Skeletal muscle satellite cell (primary cell): ENCODE measurements at regions not wholly inside any gene's neighbourhood (a gene's known extent, or its start where the extent isn't known, plus 50 kb on each side); places are given as distances from the start of the nearest gene placed in this dataset.

ENCODE experiments used
- H3K27me3 ChIP-seq: 2 replicates; pipeline ENCODE4 v1.7.0; 2013; ENCODE audit warnings: low read length; ENCODE audit not compliant: control insufficient read depth, insufficient read depth
- H3K36me3 ChIP-seq: 2 replicates; pipeline ENCODE4 v1.7.0; 2013; ENCODE audit warnings: mild to moderate bottlenecking, control low read depth, low read length; ENCODE audit not compliant: insufficient read depth
- H3K4me1 ChIP-seq: 2 replicates; pipeline ENCODE4 v1.7.0; 2013; ENCODE audit warnings: low read length; ENCODE audit not compliant: control insufficient read depth, insufficient read depth
- H3K4me2 ChIP-seq: 2 replicates; pipeline ENCODE4 v1.7.0; 2013; ENCODE audit warnings: mild to moderate bottlenecking, low read length
- H3K4me3 ChIP-seq: 2 replicates; pipeline ENCODE4 v1.7.0; 2013; ENCODE audit warnings: low read length
- H3K9ac ChIP-seq: 2 replicates; pipeline ENCODE4 v1.7.0; 2013; ENCODE audit warnings: mild to moderate bottlenecking, low read depth, low read length, moderate library complexity
- H3K9me3 ChIP-seq: replicated peaks from 2 replicates; pipeline ENCODE4 v1.7.0; 2013; ENCODE audit warnings: mild to moderate bottlenecking, control low read depth, low read length

- H3K4me1 ChIP-seq: no peaks in the 10 kb centered on the region
- no peak overlapping the region for H3K9ac ChIP-seq
- no peaks in the 10 kb centered on the region for H3K27me3 ChIP-seq
- H3K4me2 ChIP-seq: no peak overlapping the region
- H3K4me3 ChIP-seq: no peak overlapping the region
- no peaks in the 10 kb centered on the region for H3K9me3 ChIP-seq
- H3K36me3 ChIP-seq: no peaks in the 10 kb centered on the region
Measured at GRCh38 chr4:95998311-95998710, 158.4 kb downstream of the PDHA2 start.

DNA sequence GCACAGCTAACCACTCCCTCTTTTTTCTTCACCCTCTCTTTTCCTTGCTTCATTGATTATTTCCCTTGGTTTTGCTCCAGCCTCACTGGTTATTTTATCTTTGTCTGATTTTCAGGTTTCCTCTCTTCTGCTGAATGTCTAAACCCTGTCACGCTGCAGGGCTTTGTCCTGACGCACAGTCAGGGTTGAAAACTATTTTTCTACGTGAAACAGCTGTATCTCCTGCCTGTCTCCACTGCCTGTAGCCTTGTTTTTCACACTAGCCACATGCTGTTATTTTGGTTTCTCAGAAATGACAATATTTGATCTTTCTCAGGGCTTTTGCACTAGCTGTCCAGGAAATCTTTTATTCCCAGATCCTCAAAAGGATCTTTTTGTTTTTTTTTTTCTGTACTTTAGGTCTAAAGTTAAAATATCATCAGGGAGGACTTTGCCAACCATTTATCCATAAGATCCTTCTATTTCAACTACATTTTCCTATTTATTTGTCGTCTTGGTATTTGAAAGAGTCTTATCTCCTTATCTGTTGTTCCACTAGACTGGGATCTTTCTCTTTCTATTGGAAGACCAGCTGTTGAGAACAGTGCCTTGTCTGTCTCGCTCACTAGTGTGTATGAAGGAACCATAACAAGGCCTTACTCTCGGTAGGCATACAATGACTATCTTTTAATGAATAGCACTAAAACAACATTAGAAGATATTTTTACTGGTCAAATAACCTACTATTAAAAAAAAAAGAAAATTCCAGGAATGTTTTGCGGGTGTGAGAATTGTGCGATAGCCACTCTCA, 164.3 kb downstream of the PDHA2 start:
- Histone ChIP-seq H3K9me3 (no peaks in the 10 kb centered on the region), H3K4me1 (no peaks in the 10 kb centered on the region), H3K4me3 (no peak overlapping the region), H3K9ac (no peak overlapping the region), H3K4me2 (no peak overlapping the region), H3K36me3 (no peaks in the 10 kb centered on the region), H3K27me3 (no peaks in the 10 kb centered on the region)

GRCh38 chr4:96009427-96010119, 169.7 kb downstream of the PDHA2 start:
- no peak overlapping the region for H3K9ac ChIP-seq
- no peak overlapping the region for H3K4me3 ChIP-seq
- no peaks in the 10 kb centered on the region for H3K4me1 ChIP-seq
- no peaks in the 10 kb centered on the region for H3K36me3 ChIP-seq
- no peak overlapping the region for H3K4me2 ChIP-seq
- no peaks in the 10 kb centered on the region for H3K27me3 ChIP-seq
- no peaks in the 10 kb centered on the region for H3K9me3 ChIP-seq

DNA sequence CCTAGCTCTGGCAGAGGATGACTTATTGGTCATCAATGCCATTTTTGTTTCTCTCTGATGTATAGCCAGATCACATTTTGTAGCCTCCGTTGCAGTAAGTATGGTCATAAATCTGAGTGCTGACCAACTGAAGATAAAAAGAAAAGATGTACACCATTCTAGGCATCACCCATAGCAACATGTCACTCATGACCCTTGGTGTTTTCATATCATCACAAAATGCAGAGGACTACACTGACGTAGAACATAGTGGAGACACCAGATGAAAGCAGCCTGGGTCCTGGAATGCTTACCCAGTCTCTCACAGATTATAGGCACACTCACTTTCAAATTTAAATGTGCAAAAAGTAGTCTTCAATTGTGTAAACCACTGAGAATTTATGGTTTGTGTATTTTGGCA, 172.8 kb downstream of the PDHA2 start:
- no peaks in the 10 kb centered on the region for H3K9me3 ChIP-seq
- no peak overlapping the region for H3K9ac ChIP-seq
- H3K36me3 ChIP-seq: no peaks in the 10 kb centered on the region
- no peaks in the 10 kb centered on the region for H3K4me1 ChIP-seq
- H3K4me2 ChIP-seq: no peak overlapping the region
- H3K4me3 ChIP-seq: no peak overlapping the region
- no peaks in the 10 kb centered on the region for H3K27me3 ChIP-seq

GRCh38 chr4:96016634-96017299, 176.9 kb downstream of the PDHA2 start:
- H3K9ac ChIP-seq: no peak overlapping the region
- no peaks in the 10 kb centered on the region for H3K4me1 ChIP-seq
- H3K9me3 ChIP-seq: no peaks in the 10 kb centered on the region
- no peaks in the 10 kb centered on the region for H3K36me3 ChIP-seq
- no peaks in the 10 kb centered on the region for H3K27me3 ChIP-seq
- H3K4me3 ChIP-seq: no peak overlapping the region
- H3K4me2 ChIP-seq: no peak overlapping the region

- Histone ChIP-seq H3K4me3 (no peak overlapping the region), H3K9me3 (no peaks in the 10 kb centered on the region), H3K9ac (no peak overlapping the region), H3K36me3 (no peaks in the 10 kb centered on the region), H3K27me3 (no peaks in the 10 kb centered on the region), H3K4me2 (no peak overlapping the region), H3K4me1 (no peaks in the 10 kb centered on the region)
Measured at GRCh38 chr4:96025011-96025410, 185.1 kb downstream of the PDHA2 start.

GRCh38 chr4:96035727-96036126, 195.8 kb downstream of the PDHA2 start:
- no peaks in the 10 kb centered on the region for H3K36me3 ChIP-seq
- no peaks in the 10 kb centered on the region for H3K9me3 ChIP-seq
- no peaks in the 10 kb centered on the region for H3K4me1 ChIP-seq
- no peak overlapping the region for H3K9ac ChIP-seq
- no peak overlapping the region for H3K4me2 ChIP-seq
- H3K27me3 ChIP-seq: no peaks in the 10 kb centered on the region
- H3K4me3 ChIP-seq: no peak overlapping the region

- Histone ChIP-seq H3K9ac (no peak overlapping the region), H3K4me2 (no peak overlapping the region), H3K9me3 (no peaks in the 10 kb centered on the region), H3K4me1 (no peaks in the 10 kb centered on the region), H3K27me3 (no peaks in the 10 kb centered on the region), H3K36me3 (no peaks in the 10 kb centered on the region), H3K4me3 (no peak overlapping the region)
Measured at GRCh38 chr4:96036781-96037180, 196.9 kb downstream of the PDHA2 start.

GRCh38 chr4:96037705-96038104, 197.8 kb downstream of the PDHA2 start:
- Histone ChIP-seq H3K27me3 (no peaks in the 10 kb centered on the region), H3K36me3 (no peaks in the 10 kb centered on the region), H3K4me3 (no peak overlapping the region), H3K4me1 (no peaks in the 10 kb centered on the region), H3K9ac (no peak overlapping the region), H3K9me3 (no peaks in the 10 kb centered on the region), H3K4me2 (no peak overlapping the region)

DNA sequence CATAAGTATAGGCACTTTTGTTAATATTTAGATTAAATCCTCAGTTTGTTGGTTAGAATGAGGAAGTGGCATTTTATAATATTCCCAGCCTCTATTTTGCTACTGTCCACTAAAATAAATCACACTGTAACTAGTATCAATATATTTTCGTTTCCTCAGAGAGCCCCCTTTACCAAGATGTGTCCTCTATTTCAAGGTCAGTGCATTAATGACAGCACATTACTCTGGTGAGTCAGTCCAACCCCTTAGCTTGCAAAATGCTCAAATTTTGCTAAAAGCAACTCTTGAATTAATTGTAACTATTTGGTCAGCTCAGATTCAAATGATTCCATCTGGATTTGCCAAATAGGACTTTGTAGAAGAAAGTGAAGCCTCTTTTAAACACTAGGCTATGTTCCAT, 199.3 kb downstream of the PDHA2 start:
- Histone ChIP-seq H3K4me3 (no peak overlapping the region), H3K9ac (no peak overlapping the region), H3K4me1 (no peaks in the 10 kb centered on the region), H3K9me3 (no peaks in the 10 kb centered on the region), H3K27me3 (no peaks in the 10 kb centered on the region), H3K4me2 (no peak overlapping the region), H3K36me3 (no peaks in the 10 kb centered on the region)

DNA sequence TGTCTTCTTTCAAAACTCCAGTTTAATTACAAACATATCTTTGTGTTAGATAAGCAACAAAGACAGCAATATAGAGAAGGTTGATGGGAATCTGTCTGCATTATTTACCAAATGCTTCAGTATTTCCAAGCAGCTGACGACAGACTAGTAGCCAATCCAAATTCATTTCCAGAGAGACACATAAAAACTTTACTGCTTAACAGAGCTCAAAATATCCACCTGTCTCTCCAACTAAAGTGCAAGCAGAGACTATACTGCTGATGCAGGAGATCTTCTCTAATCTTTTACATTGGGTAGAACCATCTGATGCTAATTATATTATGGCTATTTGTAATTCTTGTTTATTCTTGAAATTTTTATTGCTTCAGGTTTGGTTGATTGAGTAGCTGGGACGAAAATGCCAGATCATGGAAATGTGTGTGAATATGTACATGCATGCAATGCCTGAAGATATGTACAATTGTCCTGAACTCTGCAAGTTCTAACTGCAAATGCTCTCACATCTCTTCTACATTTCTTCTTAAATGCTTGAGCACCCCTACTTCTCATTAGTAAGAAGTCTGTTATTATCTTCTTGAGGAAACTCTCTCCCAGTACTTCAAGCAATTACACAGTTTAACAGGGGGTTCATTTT, 200.0 kb downstream of the PDHA2 start:
- Histone ChIP-seq H3K9ac (no peak overlapping the region), H3K4me1 (no peaks in the 10 kb centered on the region), H3K4me3 (no peak overlapping the region), H3K9me3 (no peaks in the 10 kb centered on the region), H3K27me3 (no peaks in the 10 kb centered on the region), H3K4me2 (no peak overlapping the region), H3K36me3 (no peaks in the 10 kb centered on the region)
